RPMI8226 (cell line): ENCODE measurements at regions not wholly inside any gene's neighbourhood (a gene's known extent, or its start where the extent isn't known, plus 50 kb on each side); places are given as distances from the start of the nearest gene placed in this dataset.

Experiments
- DNase-seq: peaks from one replicate; pipeline ENCODE4 v3.0.0-alpha.2; 2015

- no peak for DNase-seq
Observed at GRCh38 chr2:14554849-14555545, 77.5 kb upstream of the LRATD1 start.

DNA sequence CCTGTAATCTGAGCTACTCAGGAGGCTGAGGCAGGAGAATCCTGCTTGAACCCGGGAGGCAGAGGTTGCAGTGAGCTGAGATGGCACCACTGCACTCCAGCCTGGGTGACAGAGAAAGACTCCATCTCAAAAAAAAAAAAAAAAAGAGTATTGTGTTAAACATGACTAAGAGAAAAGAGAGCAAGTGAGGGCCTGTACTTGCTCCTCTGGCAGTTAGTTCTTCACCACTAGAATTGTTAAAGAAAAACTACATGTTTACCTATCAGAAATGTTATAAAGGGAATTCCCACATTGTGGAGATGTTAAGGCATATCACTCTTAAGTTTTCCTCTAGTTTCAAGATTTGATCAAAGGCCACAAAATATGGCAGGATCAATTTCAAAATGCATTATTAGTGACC is 75.4 kb upstream of the LRATD1 start:
- DNase-seq, result no peak

DNA sequence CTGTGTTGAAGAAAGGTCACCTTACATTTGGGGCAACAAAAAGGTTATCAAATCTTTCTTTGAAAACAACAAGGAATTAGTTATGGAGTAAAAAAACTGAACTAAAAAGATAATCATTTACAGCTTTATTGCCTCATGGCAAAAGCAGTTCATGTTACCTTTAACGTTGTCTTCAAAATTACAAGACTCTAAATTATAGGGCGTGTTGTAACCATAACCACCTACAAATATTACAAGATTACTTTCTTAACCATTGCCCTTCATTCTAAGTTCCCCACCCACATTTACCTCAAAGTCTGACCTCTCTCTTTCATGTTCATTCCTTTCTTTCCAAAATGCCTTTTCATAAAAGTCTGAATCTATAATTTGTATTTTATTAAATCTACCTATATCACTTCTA is 74.6 kb upstream of the LRATD1 start:
- DNase-seq, result no peak

GRCh38 chr2:14558335-14558919 is 74.1 kb upstream of the LRATD1 start:
- DNase-seq, result no peak

DNA sequence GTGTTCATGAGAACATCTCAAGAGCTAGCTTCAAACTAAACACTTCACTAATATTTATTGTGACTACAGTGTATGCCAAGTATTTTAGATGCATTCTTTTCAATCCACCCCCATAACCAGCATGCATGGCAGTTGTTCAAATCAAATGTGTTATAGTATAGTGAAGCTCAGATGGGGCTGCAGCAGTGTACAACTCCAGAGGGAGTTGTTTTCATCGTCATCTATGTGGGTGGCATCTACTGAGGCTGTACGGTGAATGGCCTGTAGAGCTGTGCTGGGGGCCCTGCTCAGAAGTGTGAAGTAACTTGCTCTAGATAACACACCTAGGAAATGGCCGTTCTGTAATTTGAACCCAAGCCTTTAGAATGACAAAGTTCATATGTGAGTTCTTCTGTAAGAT is 71.8 kb upstream of the LRATD1 start:
- DNase-seq, result no peak

- DNase-seq, result no peak
Observed at GRCh38 chr2:14563324-14563723, 69.2 kb upstream of the LRATD1 start.

DNA sequence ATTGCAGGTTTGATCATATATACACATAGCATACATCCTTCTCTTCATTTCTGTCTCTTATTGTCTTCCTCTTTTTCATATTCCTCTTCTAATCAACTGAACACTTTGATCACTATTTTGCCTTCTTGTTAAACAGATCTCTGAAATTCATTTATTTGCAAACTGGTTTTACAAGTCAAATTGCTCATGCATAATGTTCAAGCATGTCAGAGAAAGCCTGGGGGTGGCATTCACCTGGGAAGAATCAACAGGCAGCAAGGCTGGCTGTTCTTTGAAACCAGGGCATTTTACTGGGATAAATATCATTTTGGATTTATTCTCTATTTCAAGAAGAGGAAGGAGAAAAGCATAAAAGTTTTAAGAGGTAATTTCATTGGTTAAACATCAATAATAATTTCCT is 66.9 kb upstream of the LRATD1 start:
- no peak for DNase-seq

DNA sequence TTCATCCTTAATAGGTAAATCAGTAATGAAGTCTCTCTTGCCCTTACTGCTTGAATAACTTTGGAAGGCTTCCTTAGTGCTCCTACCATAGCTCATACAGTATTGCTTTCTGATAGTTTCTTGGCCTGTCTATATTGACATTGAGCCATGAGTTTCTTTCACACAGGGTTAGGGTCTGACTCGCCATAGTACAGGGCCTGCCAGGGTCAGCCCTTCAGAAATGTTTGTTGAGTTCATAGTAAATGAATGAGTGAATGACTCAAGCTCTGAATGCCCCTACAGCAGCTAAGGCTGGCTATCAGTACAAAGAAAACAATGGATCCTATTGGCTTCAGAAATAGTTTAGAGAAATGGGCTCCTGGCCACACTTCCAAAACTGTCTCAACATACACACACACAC is 65.0 kb upstream of the LRATD1 start:
- no peak for DNase-seq

DNA sequence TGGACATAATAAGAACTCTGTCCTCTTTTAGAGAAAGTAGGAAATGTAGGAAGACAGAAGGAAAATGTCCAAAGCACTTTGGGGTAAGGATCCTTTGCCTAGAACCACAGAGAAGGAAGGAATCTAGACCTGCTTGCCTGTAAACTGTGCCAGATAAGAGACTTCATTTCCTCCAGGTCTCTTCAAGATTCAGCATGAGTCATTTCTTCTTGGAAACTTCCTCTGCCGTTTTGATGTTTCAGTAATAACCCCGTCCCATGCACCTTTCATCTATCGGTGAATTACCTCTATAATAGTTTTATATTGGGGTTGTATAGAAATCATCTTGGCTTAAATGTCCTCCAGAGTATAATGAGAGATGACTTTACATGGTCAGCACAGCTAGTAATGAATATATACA is 63.2 kb upstream of the LRATD1 start:
- DNase-seq, result no peak

- DNase-seq, result no peak
Observed at GRCh38 chr2:14572633-14573032, 59.9 kb upstream of the LRATD1 start.

DNA sequence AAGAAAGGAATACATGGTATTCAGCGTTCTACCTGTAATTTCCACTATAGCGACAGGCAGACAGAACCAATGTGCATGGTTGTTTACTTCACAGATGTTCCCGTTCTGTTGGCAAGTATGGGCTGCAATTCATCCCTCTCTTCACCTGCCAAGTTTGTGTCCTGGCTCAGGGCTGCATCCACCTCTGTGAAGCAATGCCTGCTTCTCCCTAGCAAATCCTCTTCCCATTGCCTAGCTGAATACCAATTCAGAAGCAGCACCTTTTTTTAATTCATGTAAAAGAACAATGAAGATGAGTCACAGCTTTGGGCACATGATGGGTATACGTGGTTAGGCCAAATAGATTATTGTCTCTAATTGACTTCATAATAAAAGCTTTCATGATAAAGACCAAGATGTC is 54.7 kb upstream of the LRATD1 start:
- no peak for DNase-seq
